Suprapubic skin (tissue), 4 donors: ENCODE measurements at regions not wholly inside any gene's neighbourhood (a gene's known extent, or its start where the extent isn't known, plus 50 kb on each side); places are given as distances from the start of the nearest gene placed in this dataset.
"Not testable (repeated sequence)": the region's sequence is repeated elsewhere in the genome, so short reads cannot be mapped to it uniquely, and the experiment has no call there.

Experiments used
- DNase-seq, 2 donors: peaks; one replicate each; pipeline ENCODE4 v3.0.0-alpha.2; 2019; ENCODE audit warnings: low spot score in 2 of 2
- H3K27ac ChIP-seq: fragments of 200-600 bp; sonication (generic); one replicate; pipeline ENCODE4 v1.5.1; 2019
- H3K27me3 ChIP-seq: fragments of 200-600 bp; sonication (generic); one replicate; pipeline ENCODE4 v1.5.1; 2019
- H3K36me3 ChIP-seq: fragments of 200-600 bp; sonication (generic); one replicate; pipeline ENCODE4 v1.5.1; 2019
- H3K4me1 ChIP-seq: fragments of 200-600 bp; sonication (generic); one replicate; pipeline ENCODE4 v1.5.1; 2019
- H3K4me3 ChIP-seq: fragments of 200-600 bp; sonication (generic); one replicate; pipeline ENCODE4 v1.5.1; 2019; ENCODE audit warnings: mild to moderate bottlenecking
- H3K9me3 ChIP-seq: fragments of 200-600 bp; sonication (generic); one replicate; pipeline ENCODE4 v1.5.1; 2019
- CTCF ChIP-seq, 2 donors: fragments of 200-600 bp in 1 of 2; fragments of 450-650 bp in 1 of 2; sonication (generic) in 1 of 2; IDR thresholded peaks; one replicate each; pipeline ENCODE4 v1.5.1; 2016 to 2019; ENCODE audit warnings: antibody characterized with exemption in 2 of 2, mild to moderate bottlenecking in 1 of 2, moderate library complexity in 1 of 2
- EP300 ChIP-seq: sonication (generic); formaldehyde crosslinking; IDR thresholded peaks from one replicate; pipeline ENCODE4 v1.6.1; 2017; ENCODE audit warnings: antibody characterized with exemption
- POLR2A ChIP-seq, 2 donors: fragments of 450-650 bp; IDR thresholded peaks; one replicate each; pipeline ENCODE4 v1.6.1; 2017; ENCODE audit warnings: antibody characterized with exemption in 2 of 2, mild to moderate bottlenecking in 2 of 2, moderate library complexity in 2 of 2
- POLR2AphosphoS5 ChIP-seq, 3 donors: sonication (generic); formaldehyde crosslinking; IDR thresholded peaks; one replicate each; pipeline ENCODE4 v1.6.1; 2017; ENCODE audit warnings: antibody characterized with exemption in 3 of 3
- WGBS: methylation state at CpG from one replicate; pipeline ENCODE4 v1.1.5; 2018; 5-methylcytosine and 5-hydroxymethylcytosine counted together

DNA sequence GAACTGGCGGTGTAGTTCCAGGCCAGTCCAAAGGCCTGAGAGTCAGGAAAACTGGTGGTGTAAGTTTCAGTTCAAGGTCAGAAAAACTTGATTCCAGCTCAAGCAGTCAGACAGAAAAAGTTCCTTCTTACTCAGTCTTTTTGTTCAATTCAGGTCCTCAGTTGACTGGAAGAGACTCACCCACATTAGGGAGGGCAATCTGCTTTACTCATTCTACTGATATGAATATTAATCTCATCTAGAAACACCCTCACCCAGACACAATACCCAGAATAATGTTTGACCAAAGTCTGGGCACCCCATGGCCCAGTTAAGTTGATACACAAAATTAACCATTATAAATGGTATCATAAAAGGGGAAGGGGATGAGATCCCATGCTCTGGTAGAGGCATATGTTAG, 50.1 kb upstream of the LTA4H start:
- H3K27me3 ChIP-seq = no peaks in the 10 kb centered on the region
- TF ChIP-seq CTCF (IDR thresholded peaks at IDR 0.05) = no peak
- no peak for TF ChIP-seq POLR2A (IDR thresholded peaks at IDR 0.05)
- no peak for TF ChIP-seq POLR2AphosphoS5 (IDR thresholded peaks at IDR 0.05)
- TF ChIP-seq EP300 = no peak
- no peaks in the 10 kb centered on the region for H3K9me3 ChIP-seq
- no peaks in the 10 kb centered on the region for H3K4me1 ChIP-seq
- H3K36me3 ChIP-seq = no peaks in the 10 kb centered on the region
- no peak overlapping the region for H3K27ac ChIP-seq
- 100% methylated on average over 1 of the region's 1 CpG for WGBS
- no peak overlapping the region for H3K4me3 ChIP-seq
- DNase-seq = no peak

DNA sequence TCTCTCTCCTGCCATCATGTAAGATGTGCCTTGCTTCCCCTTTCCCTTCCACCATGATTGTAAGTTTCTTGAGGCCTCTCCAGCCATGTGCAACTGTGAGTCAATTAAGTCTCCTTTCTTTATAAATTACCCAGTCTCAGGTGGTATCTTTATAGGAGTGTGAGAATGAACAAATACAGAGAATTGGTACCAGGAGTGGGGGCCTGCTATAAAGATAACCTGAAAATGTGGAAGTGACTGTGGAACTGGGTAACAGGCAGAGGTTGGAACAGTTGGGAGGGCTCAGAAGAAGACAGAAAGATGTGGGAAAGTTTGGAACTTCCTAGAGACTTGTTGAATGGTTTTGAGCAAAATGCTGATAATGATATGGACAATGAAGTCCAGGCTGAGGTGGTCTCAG, 50.8 kb upstream of the LTA4H start:
- not testable (repeated sequence) for DNase-seq, H3K4me1 ChIP-seq, H3K4me3 ChIP-seq, H3K27me3 ChIP-seq, H3K27ac ChIP-seq, H3K36me3 ChIP-seq, H3K9me3 ChIP-seq

GRCh38 chr12:96091833-96092232, 56.4 kb upstream of the LTA4H start:
- H3K9me3 ChIP-seq = no peaks in the 10 kb centered on the region
- H3K36me3 ChIP-seq = no peaks in the 10 kb centered on the region
- no peak for TF ChIP-seq POLR2A (IDR thresholded peaks at IDR 0.05)
- TF ChIP-seq POLR2AphosphoS5 (IDR thresholded peaks at IDR 0.05) = no peak
- TF ChIP-seq CTCF (IDR thresholded peaks at IDR 0.05) = no peak
- no peak for TF ChIP-seq EP300
- no peak overlapping the region for H3K4me3 ChIP-seq
- no peak overlapping the region for H3K27ac ChIP-seq
- H3K4me1 ChIP-seq = no peaks in the 10 kb centered on the region
- no peak for DNase-seq
- H3K27me3 ChIP-seq = no peaks in the 10 kb centered on the region
- WGBS = 90% methylated on average over 1 of the region's 1 CpG

- no peaks in the 10 kb centered on the region for H3K36me3 ChIP-seq
- no peaks in the 10 kb centered on the region for H3K9me3 ChIP-seq
- H3K4me1 ChIP-seq = no peaks in the 10 kb centered on the region
- WGBS = 68% methylated on average over 6 of the region's 6 CpGs
- no peak overlapping the region for H3K27ac ChIP-seq
- H3K4me3 ChIP-seq = no peak overlapping the region
- no peak for DNase-seq
- no peaks in the 10 kb centered on the region for H3K27me3 ChIP-seq
- TF ChIP-seq CTCF (IDR thresholded peaks at IDR 0.05) (no peak), POLR2A (IDR thresholded peaks at IDR 0.05) (no peak), POLR2AphosphoS5 (IDR thresholded peaks at IDR 0.05) (no peak), EP300 (no peak)
Measured at GRCh38 chr12:96093543-96094196, 58.3 kb upstream of the LTA4H start.

DNA sequence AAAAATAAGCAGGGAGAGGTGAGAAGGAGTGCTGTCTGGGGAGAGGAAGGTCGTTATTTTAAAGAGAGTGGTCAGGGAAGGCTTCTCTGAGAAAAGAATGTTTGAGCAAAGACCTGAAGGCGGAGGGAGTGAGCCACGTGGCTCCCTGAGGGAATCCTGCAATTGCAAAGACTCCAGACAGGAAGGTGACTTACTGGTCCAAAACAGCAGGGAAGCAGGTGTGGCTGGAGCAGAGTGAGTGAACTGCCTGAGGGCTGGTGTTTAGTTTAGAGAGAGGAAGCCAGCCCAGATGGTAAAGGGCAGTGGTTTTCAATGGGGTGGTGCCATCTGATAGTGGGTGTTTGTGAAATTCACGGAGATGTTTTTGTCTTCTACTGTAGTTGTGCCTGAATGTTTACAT, 58.8 kb upstream of the LTA4H start:
- TF ChIP-seq POLR2A (IDR thresholded peaks at IDR 0.05) = no peak
- TF ChIP-seq CTCF (IDR thresholded peaks at IDR 0.05) = no peak
- no peak for TF ChIP-seq EP300
- TF ChIP-seq POLR2AphosphoS5 (IDR thresholded peaks at IDR 0.05) = no peak
- Histone ChIP-seq H3K27ac (no peak overlapping the region), H3K9me3 (no peaks in the 10 kb centered on the region), H3K4me1 (no peaks in the 10 kb centered on the region), H3K4me3 (no peak overlapping the region), H3K36me3 (no peaks in the 10 kb centered on the region), H3K27me3 (no peaks in the 10 kb centered on the region)
- DNase-seq = no peak
- 22% methylated on average over 4 of the region's 4 CpGs for WGBS

GRCh38 chr12:96098631-96099030, 63.2 kb upstream of the LTA4H start:
- H3K4me3 ChIP-seq = no peak overlapping the region
- H3K36me3 ChIP-seq = no peaks in the 10 kb centered on the region
- H3K9me3 ChIP-seq = no peaks in the 10 kb centered on the region
- no peak for TF ChIP-seq EP300
- TF ChIP-seq POLR2A (IDR thresholded peaks at IDR 0.05) = no peak
- TF ChIP-seq CTCF (IDR thresholded peaks at IDR 0.05) = no peak
- TF ChIP-seq POLR2AphosphoS5 (IDR thresholded peaks at IDR 0.05) = no peak
- DNase-seq = no peak
- H3K27me3 ChIP-seq = no peaks in the 10 kb centered on the region
- H3K4me1 ChIP-seq = no peaks in the 10 kb centered on the region
- WGBS = 50% methylated on average over 1 of the region's 2 CpGs
- H3K27ac ChIP-seq = no peak overlapping the region
